GM12878 (cell line): ENCODE measurements at regions not wholly inside any gene's neighbourhood (a gene's known extent, or its start where the extent isn't known, plus 50 kb on each side); places are given as distances from the start of the nearest gene placed in this dataset.

ENCODE experiments used
- ATAC-seq: fragments of 200-7000 bp; cut with Tn5 transposase; 3 replicates; pipeline ENCODE4 v1.9.1; 2020; ENCODE audit warnings: mild to moderate bottlenecking, moderate library complexity
- BruUV-seq: library from RNA; stranded (reverse); fragments of 400-500 nt; replicated peaks from 2 replicates; lab custom pipeline; 2021; lab: Mats Ljungman, UMichigan
- CTCF ChIA-PET: fragments of 300-600 bp; sonication (Branson Sonifier 250); formaldehyde crosslinking; extraction: SDS; loops from one replicate; lab custom pipeline; 2021; ENCODE audit warnings: inconsistent platforms; lab: Yijun Ruan, JAX
- POLR2A ChIA-PET: fragments of 350-600 bp; formaldehyde crosslinking; extraction: SDS; loops from one replicate; lab custom pipeline; 2021; ENCODE audit warnings: inconsistent platforms; lab: Charles Lee
- RAD21 ChIA-PET: fragments of 300-600 bp; sonication (Branson Sonifier 250); formaldehyde crosslinking; loops from one replicate; lab custom pipeline; 2023; ENCODE audit warnings: antibody characterized with exemption; ENCODE audit not compliant: unreplicated experiment; lab: Charles Lee
- SMC1A ChIA-PET: fragments of 300-600 bp; sonication (Branson Sonifier 250); formaldehyde crosslinking; loops from one replicate; lab custom pipeline; 2023; ENCODE audit not compliant: unreplicated experiment, uncharacterized antibody; lab: Charles Lee
- DNase-seq: peaks from one replicate; pipeline ENCODE4 v3.0.0-alpha.2; 2011; ENCODE audit warnings: low read depth, low spot score
- FAIRE-seq: peaks from 3 replicates; lab custom pipeline; 2011; peaks lifted over from hg19 to GRCh38; lab: Jason Lieb, UNC
- H2AFZ ChIP-seq: 2 replicates; pipeline ENCODE4 v1.6.0; 2011; ENCODE audit warnings: low read depth, low read length, control low read depth; ENCODE audit not compliant: control insufficient read depth
- H3K27ac ChIP-seq: 2 replicates; pipeline ENCODE4 v1.5.1; 2011; ENCODE audit warnings: control low read depth; ENCODE audit not compliant: control insufficient read depth, insufficient read depth
- H3K27me3 ChIP-seq, 2 experiments: replicated peaks in 1 of 2; 2 replicates each; pipeline versions ENCODE4 v1.6.0 to v1.6.1; 2011; ENCODE audit warnings: low read length in 1 of 2; ENCODE audit not compliant: control insufficient read depth in 2 of 2, insufficient read depth in 2 of 2
- H3K36me3 ChIP-seq, 2 experiments: 2 replicates each; pipeline ENCODE4 v1.5.1; 2011; ENCODE audit warnings: low read length in 1 of 2; ENCODE audit not compliant: control insufficient read depth in 2 of 2, insufficient read depth in 2 of 2
- H3K4me1 ChIP-seq: 2 replicates; pipeline ENCODE4 v1.6.1; 2011; ENCODE audit warnings: mild to moderate bottlenecking, low read length, moderate library complexity, mixed read lengths; ENCODE audit not compliant: control insufficient read depth, insufficient read depth
- H3K4me2 ChIP-seq: 2 replicates; pipeline ENCODE4 v1.6.0; 2011; ENCODE audit warnings: control low read depth; ENCODE audit not compliant: control insufficient read depth, insufficient read depth
- H3K4me3 ChIP-seq: fragments of 200-600 bp; sonication (generic); 2 replicates; pipeline ENCODE4 v1.5.1; 2016
- H3K79me2 ChIP-seq: 2 replicates; pipeline ENCODE4 v1.6.0; 2011; ENCODE audit warnings: low read length; ENCODE audit not compliant: control insufficient read depth, insufficient read depth
- H3K9ac ChIP-seq: 2 replicates; pipeline ENCODE4 v1.8.0; 2011; ENCODE audit warnings: low read length, control low read depth, mixed read lengths; ENCODE audit not compliant: control insufficient read depth, insufficient read depth
- H3K9me3 ChIP-seq: replicated peaks from 3 replicates; pipeline ENCODE4 v1.5.1; 2011; ENCODE audit warnings: mild to moderate bottlenecking, low read length; ENCODE audit not compliant: control insufficient read depth, insufficient read depth
- H4K20me1 ChIP-seq: 2 replicates; pipeline ENCODE4 v1.6.0; 2011; ENCODE audit not compliant: control insufficient read depth, insufficient read depth
- CREM ChIP-seq: IDR thresholded peaks from 2 replicates; pipeline ENCODE4 v1.6.1; 2014; ENCODE audit warnings: antibody characterized with exemption, low read depth
- EP300 ChIP-seq, 2 experiments: fragments of 150-350 bp in 1 of 2; IDR thresholded peaks; 2 replicates each; pipeline ENCODE4 v1.6.1; 2011 to 2012; ENCODE audit warnings: low read depth in 2 of 2, low read length in 2 of 2, borderline replicate concordance in 1 of 2, improper control_type of control experiment in 1 of 2, inconsistent platforms in 1 of 2; ENCODE audit not compliant: control insufficient read depth in 1 of 2
- EZH2 ChIP-seq: IDR thresholded peaks from 2 replicates; pipeline ENCODE4 v1.6.1; 2012; ENCODE audit warnings: low read depth, mild to moderate bottlenecking, control low read depth, inconsistent platforms, low read length, borderline replicate concordance; ENCODE audit not compliant: control insufficient read depth
- GATAD2B ChIP-seq: fragments of 450-650 bp; conservative IDR thresholded peaks from 2 replicates; pipeline ENCODE4 v1.6.1; 2017; ENCODE audit warnings: low read depth, mild to moderate bottlenecking, moderate library complexity
- IKZF1 ChIP-seq: fragments of 450-650 bp; conservative IDR thresholded peaks from 2 replicates; pipeline ENCODE4 v1.6.1; 2017; ENCODE audit warnings: antibody characterized with exemption, mild to moderate bottlenecking
- PAX5 ChIP-seq: IDR thresholded peaks from 2 replicates; pipeline ENCODE4 v1.6.1; 2011; ENCODE audit warnings: low read depth, low read length, borderline replicate concordance
- POLR2AphosphoS5 ChIP-seq: IDR thresholded peaks from 2 replicates; pipeline ENCODE4 v1.6.1; 2011; ENCODE audit warnings: mild to moderate bottlenecking, low read length, inconsistent platforms
- RFX5 ChIP-seq: IDR thresholded peaks from 2 replicates; pipeline ENCODE4 v1.6.1; 2011; ENCODE audit warnings: low read depth, low read length, improper control_type of control experiment
- ZNF24 ChIP-seq: fragments of 450-650 bp; IDR thresholded peaks from 2 replicates; pipeline ENCODE4 v1.6.1; 2017; ENCODE audit warnings: antibody characterized with exemption, mild to moderate bottlenecking
- ZNF274 ChIP-seq: IDR thresholded peaks from one replicate; pipeline ENCODE4 v1.8.0; 2011; ENCODE audit not compliant: insufficient read length, insufficient read depth
- WGBS: methylation state at CpG from one replicate; pipeline ENCODE4 v1.1.6; 2016; ENCODE audit warnings: low lambda C conversion rate; ENCODE audit not compliant: insufficient replicate concordance, insufficient coverage; ENCODE audit errors: missing lambda C conversion rate; 5-methylcytosine and 5-hydroxymethylcytosine counted together
- in situ Hi-C: fragments of 300-500 bp; cut with MboI; formaldehyde crosslinking; loops from 9 replicates; pipeline ENCODE4 v1.14.3; 2018; ENCODE audit warnings: mixed read lengths
- intact Hi-C: fragments of 100-400 bp; cut with micrococcal nuclease; formaldehyde crosslinking; loops from one replicate; pipeline ENCODE4 v1.14.2; 2022; ENCODE audit not compliant: unreplicated experiment
- TF ChIP-seq, protein P1 (sequence below): fragments of 450-650 bp; IDR thresholded peaks from 2 replicates; pipeline ENCODE4 v1.6.1; 2017; ENCODE audit warnings: mild to moderate bottlenecking, moderate library complexity
- TF ChIP-seq, protein P2 (sequence below): IDR thresholded peaks from 2 replicates; pipeline ENCODE4 v1.6.1; 2012; ENCODE audit warnings: low read depth, low read length, improper control_type of control experiment

DNA sequence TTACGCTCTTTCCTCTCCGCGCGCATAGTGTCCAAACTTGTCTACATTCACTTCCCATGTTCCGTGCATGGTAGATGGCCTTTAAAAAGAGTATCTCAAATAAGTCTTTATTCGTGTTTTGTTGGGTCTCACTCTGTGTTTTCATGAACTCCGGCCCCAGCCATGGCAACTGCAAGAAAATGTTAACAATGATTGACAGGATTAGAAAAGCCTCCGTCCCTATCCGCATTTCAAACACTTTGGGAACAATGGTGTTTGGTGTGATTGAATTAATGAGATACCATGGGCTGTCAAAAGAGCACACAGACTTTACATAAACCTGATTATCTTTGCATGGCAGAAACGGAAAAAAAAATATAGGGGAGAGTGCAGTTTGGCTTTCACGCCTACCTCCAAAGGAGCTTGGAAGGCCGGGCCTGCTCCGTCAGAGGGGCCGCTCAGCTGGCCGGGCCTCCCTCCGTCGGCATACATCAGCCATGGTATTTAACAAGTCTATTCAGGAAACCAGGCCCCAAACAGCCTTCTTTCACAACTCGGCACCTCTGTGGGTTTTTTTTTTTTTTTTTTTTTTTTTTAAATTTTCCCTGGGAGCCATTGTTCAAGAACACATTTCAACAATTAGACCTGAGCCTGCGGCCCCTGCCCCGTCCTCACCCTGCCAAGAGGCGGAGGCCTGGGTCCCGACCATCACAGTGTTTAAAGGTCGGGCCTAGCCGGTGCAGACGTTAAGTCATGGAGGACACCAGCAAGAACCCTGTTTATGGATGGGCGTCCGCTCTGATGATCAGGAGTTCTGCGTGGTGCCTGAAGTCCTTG is 323.8 kb upstream of the IRX4 start:
- intact Hi-C loops: no loop called here

DNA sequence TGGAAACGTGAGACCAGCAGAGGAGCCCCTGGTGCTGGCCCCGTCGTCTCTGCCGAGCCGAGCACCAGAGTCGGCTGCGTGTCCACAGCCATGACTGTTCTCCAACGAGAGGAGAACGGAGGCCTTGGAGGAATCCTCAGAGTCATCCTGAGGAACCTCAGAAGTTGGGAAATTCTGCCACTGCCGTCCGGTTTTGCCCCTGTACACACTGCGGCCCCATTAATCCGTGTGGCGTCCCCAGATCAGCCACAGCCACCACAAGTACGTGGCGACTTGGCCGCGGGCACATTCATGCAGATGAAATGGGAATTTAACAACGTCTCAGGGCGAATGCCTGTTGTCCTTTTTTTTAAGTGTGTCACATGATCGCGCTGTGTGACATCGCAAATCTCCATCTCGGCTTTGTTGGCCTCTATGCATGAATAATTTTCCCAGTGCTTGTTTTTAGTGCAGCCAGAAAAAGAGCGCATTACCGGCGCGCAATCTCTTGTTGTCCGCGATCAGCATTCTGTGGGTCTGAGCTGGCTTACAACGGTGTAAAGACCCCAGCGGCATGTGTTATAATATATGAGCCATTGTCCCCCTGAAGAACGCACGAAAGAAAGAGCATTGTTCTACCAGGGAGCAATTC is 323.0 kb upstream of the IRX4 start:
- no peak overlapping the region for H3K4me3 ChIP-seq
- no peak overlapping the region for H3K9ac ChIP-seq
- ChIA-PET CTCF (no interaction called here), SMC1A (no interaction called here), RAD21 (no interaction called here), POLR2A (no interaction called here)
- 76% methylated on average over 34 of the region's 34 CpGs for WGBS
- DNase-seq (no peak), ATAC-seq (no peak), FAIRE-seq (no peak)
- intact Hi-C loops (no loop called here), in situ Hi-C loops (no loop called here)
- H3K4me2 ChIP-seq: no peak overlapping the region
- no peaks in the 10 kb centered on the region for H3K27me3 ChIP-seq
- no peak overlapping the region for H2AFZ ChIP-seq
- no peak overlapping the region for H3K27ac ChIP-seq
- H3K79me2 ChIP-seq: no peaks in the 10 kb centered on the region
- no peaks in the 10 kb centered on the region for H4K20me1 ChIP-seq
- BruUV-seq: no TSS peak
- TF ChIP-seq CREM (no peak), IKZF1 (no peak), EZH2 (no peak), PAX5 (no peak), ZNF24 (no peak), GATAD2B (no peak), POLR2AphosphoS5 (no peak), RFX5 (no peak), ZNF274 (no peak)
- TF ChIP-seq, protein P1, sequence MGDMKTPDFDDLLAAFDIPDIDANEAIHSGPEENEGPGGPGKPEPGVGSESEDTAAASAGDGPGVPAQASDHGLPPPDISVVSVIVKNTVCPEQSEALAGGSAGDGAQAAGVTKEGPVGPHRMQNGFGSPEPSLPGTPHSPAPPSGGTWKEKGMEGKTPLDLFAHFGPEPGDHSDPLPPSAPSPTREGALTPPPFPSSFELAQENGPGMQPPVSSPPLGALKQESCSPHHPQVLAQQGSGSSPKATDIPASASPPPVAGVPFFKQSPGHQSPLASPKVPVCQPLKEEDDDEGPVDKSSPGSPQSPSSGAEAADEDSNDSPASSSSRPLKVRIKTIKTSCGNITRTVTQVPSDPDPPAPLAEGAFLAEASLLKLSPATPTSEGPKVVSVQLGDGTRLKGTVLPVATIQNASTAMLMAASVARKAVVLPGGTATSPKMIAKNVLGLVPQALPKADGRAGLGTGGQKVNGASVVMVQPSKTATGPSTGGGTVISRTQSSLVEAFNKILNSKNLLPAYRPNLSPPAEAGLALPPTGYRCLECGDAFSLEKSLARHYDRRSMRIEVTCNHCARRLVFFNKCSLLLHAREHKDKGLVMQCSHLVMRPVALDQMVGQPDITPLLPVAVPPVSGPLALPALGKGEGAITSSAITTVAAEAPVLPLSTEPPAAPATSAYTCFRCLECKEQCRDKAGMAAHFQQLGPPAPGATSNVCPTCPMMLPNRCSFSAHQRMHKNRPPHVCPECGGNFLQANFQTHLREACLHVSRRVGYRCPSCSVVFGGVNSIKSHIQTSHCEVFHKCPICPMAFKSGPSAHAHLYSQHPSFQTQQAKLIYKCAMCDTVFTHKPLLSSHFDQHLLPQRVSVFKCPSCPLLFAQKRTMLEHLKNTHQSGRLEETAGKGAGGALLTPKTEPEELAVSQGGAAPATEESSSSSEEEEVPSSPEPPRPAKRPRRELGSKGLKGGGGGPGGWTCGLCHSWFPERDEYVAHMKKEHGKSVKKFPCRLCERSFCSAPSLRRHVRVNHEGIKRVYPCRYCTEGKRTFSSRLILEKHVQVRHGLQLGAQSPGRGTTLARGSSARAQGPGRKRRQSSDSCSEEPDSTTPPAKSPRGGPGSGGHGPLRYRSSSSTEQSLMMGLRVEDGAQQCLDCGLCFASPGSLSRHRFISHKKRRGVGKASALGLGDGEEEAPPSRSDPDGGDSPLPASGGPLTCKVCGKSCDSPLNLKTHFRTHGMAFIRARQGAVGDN: no peak
- no peaks in the 10 kb centered on the region for H3K36me3 ChIP-seq
- H3K4me1 ChIP-seq: no peaks in the 10 kb centered on the region
- H3K9me3 ChIP-seq: no peaks in the 10 kb centered on the region

More for the DNA sequence above, 323.8 kb upstream of the IRX4 start:
- H3K4me3 ChIP-seq: no peak overlapping the region
- RAD21 ChIA-PET: no interaction called here
- no peak for ATAC-seq
- no peak overlapping the region for H2AFZ ChIP-seq
- H3K9me3 ChIP-seq: no peaks in the 10 kb centered on the region
- H3K27me3 ChIP-seq: no peaks in the 10 kb centered on the region
- H3K4me2 ChIP-seq: no peak overlapping the region
- no peak for TF ChIP-seq EP300 (IDR thresholded peaks at IDR 0.05; ENCODE audit: borderline replicate concordance in 1 of 2, control insufficient read depth in 1 of 2, low read depth in 2 of 2, low read length in 2 of 2)
- TF ChIP-seq, protein P2, sequence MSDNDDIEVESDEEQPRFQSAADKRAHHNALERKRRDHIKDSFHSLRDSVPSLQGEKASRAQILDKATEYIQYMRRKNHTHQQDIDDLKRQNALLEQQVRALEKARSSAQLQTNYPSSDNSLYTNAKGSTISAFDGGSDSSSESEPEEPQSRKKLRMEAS: no peak
- TF ChIP-seq, all 136 proteins: peak for 0
- Histone ChIP-seq H4K20me1 (no peaks in the 10 kb centered on the region), H3K36me3 (no peaks in the 10 kb centered on the region), H3K79me2 (no peaks in the 10 kb centered on the region), H3K27ac (no peak overlapping the region), H3K4me1 (no peaks in the 10 kb centered on the region), H3K9ac (no peak overlapping the region)
- ChIA-PET CTCF (no interaction called here), POLR2A (no interaction called here), SMC1A (no interaction called here)
- in situ Hi-C loops: no loop called here
- no TSS peak for BruUV-seq
- FAIRE-seq: no peak
- DNase-seq: no peak
- 54% methylated on average over 26 of the region's 28 CpGs for WGBS
